ENCODE measurements at regions not wholly inside any gene's neighbourhood (a gene's known extent, or its start where the extent isn't known, plus 50 kb on each side); places are given as distances from the start of the nearest gene placed in this dataset.

DNA sequence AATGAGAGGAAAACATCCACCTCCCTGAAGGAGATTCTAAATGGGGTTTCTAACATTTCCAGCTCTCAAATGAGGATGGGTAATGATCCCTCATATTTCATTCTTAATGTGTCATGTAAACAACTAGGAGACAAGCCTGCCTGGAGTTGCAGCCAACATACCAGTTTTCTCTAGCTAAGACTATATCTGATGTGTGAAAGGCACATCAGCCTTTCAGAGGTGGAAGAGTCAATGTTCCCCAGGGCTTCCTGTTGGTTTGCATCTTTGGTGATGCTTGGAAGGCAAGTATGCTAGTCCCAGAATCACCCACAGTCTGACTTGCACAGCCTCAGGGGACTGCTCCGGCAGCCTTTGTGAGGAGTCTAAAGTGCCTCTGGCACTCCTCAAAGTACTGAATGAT, 921.2 kb downstream of the SQOR start (continued):
- no peak for TF ChIP-seq POLR2AphosphoS2 (conservative IDR thresholded peaks at IDR 0.05; ENCODE audit: low read length)
- no peak for TF ChIP-seq FOSB (CRISPR knock-in tag; IDR thresholded peaks at IDR 0.05)
- no peak for TF ChIP-seq EP300 (IDR thresholded peaks at IDR 0.05)
- no peak for TF ChIP-seq CBX8 (IDR thresholded peaks at IDR 0.05)
- TF ChIP-seq HOXB5 (CRISPR knock-in tag; IDR thresholded peaks at IDR 0.05), result no peak
- TF ChIP-seq MAFK (IDR thresholded peaks at IDR 0.05; ENCODE audit: partially characterized antibody), result no peak
- no peak for TF ChIP-seq EHF (CRISPR knock-in tag; IDR thresholded peaks at IDR 0.05)
- no peak for TF ChIP-seq GATA3 (IDR thresholded peaks at IDR 0.05; ENCODE audit: borderline replicate concordance)

DNA sequence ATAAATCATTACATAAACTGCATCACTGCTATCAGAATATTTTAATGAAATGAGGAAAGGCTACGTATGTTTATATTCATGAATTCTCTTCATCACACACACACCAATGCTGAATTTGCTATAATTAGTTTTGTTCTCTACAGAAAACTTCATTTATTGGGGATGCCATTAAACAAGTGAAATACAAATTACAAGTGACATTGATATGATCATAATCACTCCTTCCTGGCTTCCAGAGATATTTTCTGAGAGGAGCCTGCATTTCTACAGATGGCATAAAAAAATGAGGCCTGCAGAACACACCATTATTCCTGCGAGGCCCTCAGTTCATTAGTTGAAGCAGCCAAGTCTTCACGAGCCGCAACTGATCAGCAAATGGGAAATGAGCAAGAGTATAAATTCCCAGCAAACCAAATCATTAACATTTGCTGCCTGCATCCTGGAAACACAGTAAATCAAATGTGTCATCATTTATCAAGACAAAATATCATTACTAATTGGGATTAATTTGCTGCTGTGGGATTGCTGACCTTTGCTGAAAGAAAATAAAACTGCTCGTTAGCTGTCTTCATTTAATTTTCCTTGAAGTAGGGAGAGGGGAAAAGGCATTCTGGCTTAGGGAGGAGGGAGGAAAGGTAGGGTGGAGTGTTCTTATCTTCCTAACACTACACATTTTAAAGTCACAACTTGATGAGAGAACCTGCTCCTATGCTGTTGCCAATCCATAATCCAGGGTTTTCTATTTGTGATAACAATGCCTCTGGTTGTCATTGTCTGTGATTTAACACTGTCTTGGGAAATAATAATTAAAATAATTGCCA, 921.9 kb downstream of the SQOR start:
- POLR2A ChIA-PET, result no interaction called here
- no peaks in the 10 kb centered on the region for H3K4me1 ChIP-seq
- no peak overlapping the region for H3K4me3 ChIP-seq
- TF ChIP-seq FOXS1 (CRISPR knock-in tag; IDR thresholded peaks at IDR 0.05), result no peak
- no peak for TF ChIP-seq RFX5 (IDR thresholded peaks at IDR 0.05)
- TF ChIP-seq CBX8 (IDR thresholded peaks at IDR 0.05), result no peak
- TF ChIP-seq GATA3 (IDR thresholded peaks at IDR 0.05; ENCODE audit: borderline replicate concordance), result no peak
- TF ChIP-seq EHF (CRISPR knock-in tag; IDR thresholded peaks at IDR 0.05), result no peak
- TF ChIP-seq, protein P1, sequence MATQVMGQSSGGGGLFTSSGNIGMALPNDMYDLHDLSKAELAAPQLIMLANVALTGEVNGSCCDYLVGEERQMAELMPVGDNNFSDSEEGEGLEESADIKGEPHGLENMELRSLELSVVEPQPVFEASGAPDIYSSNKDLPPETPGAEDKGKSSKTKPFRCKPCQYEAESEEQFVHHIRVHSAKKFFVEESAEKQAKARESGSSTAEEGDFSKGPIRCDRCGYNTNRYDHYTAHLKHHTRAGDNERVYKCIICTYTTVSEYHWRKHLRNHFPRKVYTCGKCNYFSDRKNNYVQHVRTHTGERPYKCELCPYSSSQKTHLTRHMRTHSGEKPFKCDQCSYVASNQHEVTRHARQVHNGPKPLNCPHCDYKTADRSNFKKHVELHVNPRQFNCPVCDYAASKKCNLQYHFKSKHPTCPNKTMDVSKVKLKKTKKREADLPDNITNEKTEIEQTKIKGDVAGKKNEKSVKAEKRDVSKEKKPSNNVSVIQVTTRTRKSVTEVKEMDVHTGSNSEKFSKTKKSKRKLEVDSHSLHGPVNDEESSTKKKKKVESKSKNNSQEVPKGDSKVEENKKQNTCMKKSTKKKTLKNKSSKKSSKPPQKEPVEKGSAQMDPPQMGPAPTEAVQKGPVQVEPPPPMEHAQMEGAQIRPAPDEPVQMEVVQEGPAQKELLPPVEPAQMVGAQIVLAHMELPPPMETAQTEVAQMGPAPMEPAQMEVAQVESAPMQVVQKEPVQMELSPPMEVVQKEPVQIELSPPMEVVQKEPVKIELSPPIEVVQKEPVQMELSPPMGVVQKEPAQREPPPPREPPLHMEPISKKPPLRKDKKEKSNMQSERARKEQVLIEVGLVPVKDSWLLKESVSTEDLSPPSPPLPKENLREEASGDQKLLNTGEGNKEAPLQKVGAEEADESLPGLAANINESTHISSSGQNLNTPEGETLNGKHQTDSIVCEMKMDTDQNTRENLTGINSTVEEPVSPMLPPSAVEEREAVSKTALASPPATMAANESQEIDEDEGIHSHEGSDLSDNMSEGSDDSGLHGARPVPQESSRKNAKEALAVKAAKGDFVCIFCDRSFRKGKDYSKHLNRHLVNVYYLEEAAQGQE (IDR thresholded peaks at IDR 0.05), result no peak
- TF ChIP-seq, protein P2, sequence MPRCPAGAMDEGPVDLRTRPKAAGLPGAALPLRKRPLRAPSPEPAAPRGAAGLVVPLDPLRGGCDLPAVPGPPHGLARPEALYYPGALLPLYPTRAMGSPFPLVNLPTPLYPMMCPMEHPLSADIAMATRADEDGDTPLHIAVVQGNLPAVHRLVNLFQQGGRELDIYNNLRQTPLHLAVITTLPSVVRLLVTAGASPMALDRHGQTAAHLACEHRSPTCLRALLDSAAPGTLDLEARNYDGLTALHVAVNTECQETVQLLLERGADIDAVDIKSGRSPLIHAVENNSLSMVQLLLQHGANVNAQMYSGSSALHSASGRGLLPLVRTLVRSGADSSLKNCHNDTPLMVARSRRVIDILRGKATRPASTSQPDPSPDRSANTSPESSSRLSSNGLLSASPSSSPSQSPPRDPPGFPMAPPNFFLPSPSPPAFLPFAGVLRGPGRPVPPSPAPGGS (IDR thresholded peaks at IDR 0.05), result no peak
- TF ChIP-seq FOSB (CRISPR knock-in tag; IDR thresholded peaks at IDR 0.05), result no peak
- TF ChIP-seq ZNF302 (CRISPR knock-in tag; IDR thresholded peaks at IDR 0.05), result no peak
- TF ChIP-seq, protein P3, sequence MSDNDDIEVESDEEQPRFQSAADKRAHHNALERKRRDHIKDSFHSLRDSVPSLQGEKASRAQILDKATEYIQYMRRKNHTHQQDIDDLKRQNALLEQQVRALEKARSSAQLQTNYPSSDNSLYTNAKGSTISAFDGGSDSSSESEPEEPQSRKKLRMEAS (IDR thresholded peaks at IDR 0.05), result no peak
- no peak for TF ChIP-seq TP53 (CRISPR knock-in tag; IDR thresholded peaks at IDR 0.05)
- TF ChIP-seq ZSCAN20 (CRISPR knock-in tag; IDR thresholded peaks at IDR 0.05), result no peak
- no peak overlapping the region for H3K4me2 ChIP-seq
- no peak overlapping the region for H3K27ac ChIP-seq
- ATAC-seq (no peak), FAIRE-seq (no peak), DNase-seq (ENCODE audit: low read depth in 1 of 2, low spot score in 1 of 2) (no peak)
- H3K9me3 ChIP-seq, result no peaks in the 10 kb centered on the region
- CTCF ChIA-PET, result no interaction called here
- WGBS (ENCODE audit: missing lambda C conversion rate), result 8% methylated on average over 5 of the region's 5 CpGs

DNA sequence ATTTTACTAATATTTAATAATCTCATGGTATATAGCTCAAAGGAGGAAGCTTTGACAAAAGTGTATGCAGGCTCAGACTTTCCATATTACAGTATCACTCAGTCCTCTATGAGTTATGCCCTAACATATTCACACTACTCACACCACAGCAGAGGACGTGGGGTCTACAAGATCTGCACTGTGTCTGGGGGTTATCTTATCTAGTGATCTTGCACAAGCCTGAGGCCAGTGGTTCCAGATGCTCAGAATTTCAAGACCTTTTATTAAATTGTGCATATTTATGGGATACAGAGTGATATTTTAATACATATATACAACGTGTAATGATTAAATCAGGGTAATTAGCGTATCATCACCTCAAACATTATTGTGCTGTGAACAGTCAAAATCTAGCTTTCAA, 933.1 kb downstream of the SQOR start:
- H3K4me3 ChIP-seq, result no peak overlapping the region
- FAIRE-seq (no peak), DNase-seq (ENCODE audit: low read depth in 1 of 2, low spot score in 1 of 2) (no peak), ATAC-seq (no peak)
- no peak overlapping the region for H3K4me2 ChIP-seq
- CTCF ChIA-PET, result no interaction called here
- 4% methylated on average over 3 of the region's 3 CpGs for WGBS (ENCODE audit: missing lambda C conversion rate)
- no peaks in the 10 kb centered on the region for H3K4me1 ChIP-seq
- no peak overlapping the region for H3K27ac ChIP-seq
- POLR2A ChIA-PET, result no interaction called here
- no peaks in the 10 kb centered on the region for H3K9me3 ChIP-seq
- TF ChIP-seq, protein P4, sequence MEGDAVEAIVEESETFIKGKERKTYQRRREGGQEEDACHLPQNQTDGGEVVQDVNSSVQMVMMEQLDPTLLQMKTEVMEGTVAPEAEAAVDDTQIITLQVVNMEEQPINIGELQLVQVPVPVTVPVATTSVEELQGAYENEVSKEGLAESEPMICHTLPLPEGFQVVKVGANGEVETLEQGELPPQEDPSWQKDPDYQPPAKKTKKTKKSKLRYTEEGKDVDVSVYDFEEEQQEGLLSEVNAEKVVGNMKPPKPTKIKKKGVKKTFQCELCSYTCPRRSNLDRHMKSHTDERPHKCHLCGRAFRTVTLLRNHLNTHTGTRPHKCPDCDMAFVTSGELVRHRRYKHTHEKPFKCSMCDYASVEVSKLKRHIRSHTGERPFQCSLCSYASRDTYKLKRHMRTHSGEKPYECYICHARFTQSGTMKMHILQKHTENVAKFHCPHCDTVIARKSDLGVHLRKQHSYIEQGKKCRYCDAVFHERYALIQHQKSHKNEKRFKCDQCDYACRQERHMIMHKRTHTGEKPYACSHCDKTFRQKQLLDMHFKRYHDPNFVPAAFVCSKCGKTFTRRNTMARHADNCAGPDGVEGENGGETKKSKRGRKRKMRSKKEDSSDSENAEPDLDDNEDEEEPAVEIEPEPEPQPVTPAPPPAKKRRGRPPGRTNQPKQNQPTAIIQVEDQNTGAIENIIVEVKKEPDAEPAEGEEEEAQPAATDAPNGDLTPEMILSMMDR (IDR thresholded peaks at IDR 0.05), result no peak
- TF ChIP-seq RARB (CRISPR knock-in tag; IDR thresholded peaks at IDR 0.05), result no peak
- no peak for TF ChIP-seq PHF8 (IDR thresholded peaks at IDR 0.05; ENCODE audit: borderline replicate concordance, low read depth)
- TF ChIP-seq SREBF2 (IDR thresholded peaks at IDR 0.05), result no peak
- TF ChIP-seq, protein P3 (IDR thresholded peaks at IDR 0.05), result no peak
- TF ChIP-seq, protein P1 (IDR thresholded peaks at IDR 0.05), result no peak
- no peak for TF ChIP-seq BHLHE40 (IDR thresholded peaks at IDR 0.05; ENCODE audit: low read depth, low read length)
- TF ChIP-seq MYC (IDR thresholded peaks at IDR 0.05; ENCODE audit: borderline replicate concordance, low read length), result no peak
- TF ChIP-seq HOXB13 (CRISPR knock-in tag; IDR thresholded peaks at IDR 0.05; ENCODE audit: low read depth), result no peak
- TF ChIP-seq KDM1A (IDR thresholded peaks at IDR 0.05; ENCODE audit: low read depth), result no peak
- TF ChIP-seq HOXB5 (CRISPR knock-in tag; IDR thresholded peaks at IDR 0.05), result no peak

Measured in A549 (cell line).